ENCODE measurements at regions not wholly inside any gene's neighbourhood (a gene's known extent, or its start where the extent isn't known, plus 50 kb on each side); places are given as distances from the start of the nearest gene placed in this dataset.

- no peak for DNase-seq
Measured at GRCh38 chr14:87712396-87713090, 280.4 kb downstream of the GALC start.

- no peak for DNase-seq
Measured at GRCh38 chr14:87705439-87705896, 287.5 kb downstream of the GALC start.

DNA sequence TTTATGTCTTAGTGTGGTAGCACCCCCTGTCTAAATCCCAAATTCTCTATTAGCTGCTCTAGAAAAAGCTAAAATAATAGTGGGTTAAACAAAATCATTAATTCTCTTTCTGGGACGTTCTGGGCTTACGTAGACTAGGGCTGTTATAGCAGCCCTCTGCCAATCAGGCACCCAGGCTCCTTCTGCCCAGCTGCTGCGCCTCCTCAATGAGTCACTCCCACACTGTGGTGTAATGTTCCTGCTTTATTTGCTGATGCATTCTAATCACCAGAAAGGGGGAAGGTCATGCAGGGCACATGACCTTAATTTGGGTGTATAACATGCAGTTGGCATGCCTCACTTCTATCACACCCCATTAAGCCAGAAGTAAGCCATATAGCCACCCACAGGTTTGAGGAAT, 294.5 kb downstream of the GALC start:
- no peak for DNase-seq

- DNase-seq, result no peak
Measured at GRCh38 chr14:87696485-87696884, 296.5 kb downstream of the GALC start.

- no peak for DNase-seq
Measured at GRCh38 chr14:87691042-87691881, 301.7 kb downstream of the GALC start.

DNA sequence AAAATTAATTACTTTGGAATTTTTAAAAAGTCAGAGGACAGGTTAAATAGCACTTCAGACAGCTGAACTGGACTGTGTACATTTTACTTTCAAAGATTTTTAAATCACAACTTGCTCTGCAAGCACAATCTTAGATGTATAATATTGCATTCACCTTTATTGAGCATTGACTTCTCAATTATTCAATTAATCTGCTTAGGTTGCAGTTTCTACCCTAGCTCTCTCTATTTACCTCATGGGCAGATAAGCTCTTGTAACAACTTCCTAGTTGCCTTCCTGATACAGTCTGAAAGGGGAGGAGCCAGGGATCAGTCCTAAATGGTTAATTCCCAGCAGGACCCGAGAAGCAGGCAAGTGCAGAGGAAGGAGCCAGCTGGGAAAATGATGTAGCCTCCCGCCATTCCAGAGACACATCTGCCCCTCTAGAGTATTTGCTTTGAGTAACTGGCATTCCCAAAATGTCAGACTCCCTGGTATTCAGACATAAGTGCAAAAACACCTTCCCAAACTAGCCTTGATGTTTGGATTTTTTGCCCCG, 302.8 kb downstream of the GALC start:
- no peak for DNase-seq

DNA sequence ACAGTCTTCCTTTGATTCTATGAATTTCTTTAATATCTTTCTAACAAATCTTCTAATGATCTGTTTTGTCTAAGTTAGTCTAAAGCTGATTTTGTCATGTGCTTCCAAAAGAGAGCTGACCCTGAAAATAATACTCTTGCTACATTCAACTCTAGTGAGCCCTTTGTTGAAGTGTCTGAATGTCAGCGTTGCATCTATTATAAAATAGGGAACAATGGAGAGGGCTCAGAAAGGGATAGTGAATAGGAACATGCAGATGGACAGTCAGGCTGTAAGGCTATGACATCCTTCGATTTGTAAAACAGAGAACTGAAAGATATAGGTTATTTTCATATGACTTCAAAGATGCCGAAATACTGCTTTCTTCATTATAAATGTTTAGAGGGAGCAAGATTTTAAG, 304.5 kb downstream of the GALC start:
- no peak for DNase-seq

GRCh38 chr14:87687420-87687819, 305.6 kb downstream of the GALC start:
- DNase-seq, result no peak

GRCh38 chr14:87686746-87687145, 306.2 kb downstream of the GALC start:
- DNase-seq, result no peak

- DNase-seq, result no peak
Measured at GRCh38 chr14:87679866-87680265, 313.1 kb downstream of the GALC start.

DNA sequence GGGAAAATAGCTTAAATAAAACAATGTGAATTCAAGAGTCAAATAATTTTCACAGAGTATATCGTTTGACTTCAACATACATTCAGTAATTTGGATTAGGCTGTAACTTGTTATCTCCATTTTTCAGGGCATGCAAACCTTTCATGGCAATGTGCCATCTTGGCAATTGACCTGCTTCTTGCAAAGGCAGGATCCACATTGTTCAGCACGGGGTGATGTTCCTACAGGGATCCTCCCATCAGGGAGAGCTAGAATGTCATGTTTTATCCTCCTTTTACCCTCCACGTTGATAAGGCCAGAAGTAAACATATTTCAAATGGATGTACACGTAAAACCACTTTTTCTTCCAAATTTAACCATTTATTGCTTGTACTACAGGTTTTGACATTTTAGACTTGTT, 314.4 kb downstream of the GALC start:
- no peak for DNase-seq

GRCh38 chr14:87676814-87677437, 316.1 kb downstream of the GALC start:
- no peak for DNase-seq

DNA sequence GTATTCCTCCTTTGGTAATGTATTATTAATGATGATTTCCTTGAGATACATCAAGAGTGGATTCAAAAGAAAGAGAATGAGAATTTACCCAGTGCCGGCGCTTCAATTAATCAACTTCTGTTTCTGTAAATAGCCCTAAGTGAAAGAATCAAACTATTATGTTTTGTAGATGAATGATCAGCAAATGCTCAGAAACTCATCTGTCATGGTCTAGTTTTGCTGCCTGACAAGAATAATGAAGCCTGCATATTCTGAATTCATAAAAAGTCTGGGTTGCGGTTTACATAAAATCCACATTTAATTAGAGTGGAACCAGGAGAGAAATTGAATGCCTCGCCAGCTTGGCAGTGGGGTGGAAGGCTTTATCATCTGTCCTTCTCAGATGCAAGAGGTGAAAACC, 325.3 kb downstream of the GALC start:
- no peak for DNase-seq

GRCh38 chr14:87656315-87656714, 336.7 kb downstream of the GALC start:
- DNase-seq, result no peak

DNA sequence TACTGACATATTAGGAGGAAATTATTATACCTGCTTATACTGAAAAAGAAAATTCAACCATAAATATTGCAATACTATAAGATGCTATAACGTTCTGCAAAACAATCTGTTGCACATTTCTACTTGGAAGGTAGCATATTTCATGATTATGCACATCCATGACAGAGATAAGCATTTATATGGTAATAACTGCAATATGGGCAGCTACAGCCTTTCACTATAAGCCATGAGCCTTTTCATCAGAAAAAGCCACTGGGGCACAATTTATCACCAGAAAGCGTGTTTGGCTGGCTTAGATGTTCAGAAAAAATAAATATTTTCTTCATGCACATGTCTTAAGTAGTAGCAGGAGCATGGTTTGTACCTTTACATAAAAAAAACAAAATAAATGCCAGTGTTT, 340.7 kb downstream of the GALC start:
- DNase-seq, result no peak

GRCh38 chr14:87644689-87645088, 348.3 kb downstream of the GALC start:
- no peak for DNase-seq

GRCh38 chr14:87643005-87643404, 350.0 kb downstream of the GALC start:
- no peak for DNase-seq

DNA sequence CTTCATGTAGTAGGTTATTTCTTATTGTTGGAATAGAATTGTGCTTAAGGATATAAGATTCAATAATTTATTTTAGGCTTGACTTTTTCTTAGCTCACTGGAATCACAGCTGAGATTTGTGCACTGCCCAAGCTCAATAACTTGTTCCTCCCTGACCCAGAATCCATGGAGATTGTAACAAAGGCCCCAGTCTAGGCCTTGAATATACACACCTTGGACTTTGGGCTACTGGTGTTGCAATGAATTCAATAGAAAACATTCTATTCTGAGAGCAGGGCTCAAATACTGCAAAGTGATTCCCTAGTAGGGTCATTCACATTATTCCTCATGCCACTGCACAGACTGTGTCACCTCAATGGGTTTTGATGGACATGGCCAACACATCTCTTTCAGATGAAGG, 352.4 kb downstream of the GALC start:
- DNase-seq, result no peak

DNA sequence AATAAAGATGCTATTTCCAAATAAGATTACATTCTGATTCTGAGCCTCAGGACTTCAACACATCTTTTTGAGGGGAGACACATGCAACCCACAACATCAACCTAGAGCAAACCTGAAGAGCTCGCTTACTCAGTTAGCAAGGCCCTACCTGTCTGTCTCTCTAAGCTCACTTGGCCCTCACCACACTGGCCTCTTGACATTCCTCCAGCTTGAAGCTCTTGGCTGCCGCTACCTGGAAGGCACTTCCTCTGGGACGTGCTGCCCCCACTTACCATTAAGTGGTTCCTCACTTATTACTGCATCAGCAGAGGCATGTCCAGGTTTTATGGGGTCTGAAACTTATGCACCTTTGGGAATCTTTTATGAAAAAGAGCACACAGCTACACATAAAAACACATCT, 354.8 kb downstream of the GALC start:
- no peak for DNase-seq

DNA sequence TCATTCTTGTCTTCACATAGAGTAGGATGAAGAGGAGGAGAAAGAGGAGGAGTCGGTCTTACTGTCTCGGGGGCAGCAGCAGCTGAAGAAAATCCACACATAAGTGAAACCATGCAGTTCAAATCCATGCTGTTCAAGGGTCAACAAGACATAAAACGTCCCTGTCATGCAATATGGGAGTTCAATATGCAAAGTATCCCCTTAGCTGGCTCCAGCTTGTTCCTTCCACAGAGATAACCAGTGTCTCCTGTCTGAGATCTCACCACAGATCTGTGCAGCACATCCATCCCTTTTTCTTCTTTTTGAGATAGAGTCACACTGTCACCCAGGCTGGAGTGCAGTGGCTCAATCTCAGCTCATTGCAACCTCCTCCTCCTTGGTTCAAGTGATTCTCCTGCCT, 357.5 kb downstream of the GALC start:
- no peak for DNase-seq

DNA sequence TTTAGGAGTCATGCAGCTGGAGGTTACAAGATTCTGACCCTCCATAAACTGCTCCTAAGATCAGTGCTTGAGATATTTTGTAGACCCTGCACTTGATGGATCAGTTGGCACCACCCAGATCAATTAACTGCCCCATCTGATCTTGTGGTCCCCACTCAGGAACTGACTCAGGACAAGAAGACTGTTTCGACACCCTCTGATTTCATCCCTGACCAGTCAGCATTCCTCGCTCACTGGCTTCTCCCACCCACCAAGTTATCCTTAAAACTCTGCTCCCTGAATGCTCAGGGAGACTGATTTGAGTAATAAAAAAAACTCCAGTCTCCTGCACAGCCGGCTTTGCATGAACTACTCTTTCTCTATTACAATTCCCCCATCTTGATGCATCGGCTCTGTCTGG, 360.2 kb downstream of the GALC start:
- no peak for DNase-seq

- no peak for DNase-seq
Measured at GRCh38 chr14:87630846-87631245, 362.1 kb downstream of the GALC start.

- no peak for DNase-seq
Measured at GRCh38 chr14:87629788-87630187, 363.2 kb downstream of the GALC start.

GRCh38 chr14:87628780-87629179, 364.2 kb downstream of the GALC start:
- DNase-seq, result no peak

All from NCI-H146 (cell line).